Esophagus muscularis mucosa (tissue), 3 donors: ENCODE measurements at regions not wholly inside any gene's neighbourhood (a gene's known extent, or its start where the extent isn't known, plus 50 kb on each side); places are given as distances from the start of the nearest gene placed in this dataset.

Source experiments
- POLR2A ChIP-seq: fragments of 450-650 bp; IDR thresholded peaks from one replicate; pipeline ENCODE4 v1.6.1; 2017; ENCODE audit warnings: antibody characterized with exemption, moderate library complexity, mild to moderate bottlenecking, low read depth
- TF ChIP-seq, protein P1 (sequence below), 3 experiments: fragments of 200-600 bp in 2 of 3; fragments of 450-650 bp in 1 of 3; sonication (generic) in 2 of 3; IDR thresholded peaks; one replicate each; pipeline ENCODE4 v1.5.1; 2017 to 2019; ENCODE audit warnings: antibody characterized with exemption in 3 of 3, mild to moderate bottlenecking in 2 of 3, moderate library complexity in 1 of 3

DNA sequence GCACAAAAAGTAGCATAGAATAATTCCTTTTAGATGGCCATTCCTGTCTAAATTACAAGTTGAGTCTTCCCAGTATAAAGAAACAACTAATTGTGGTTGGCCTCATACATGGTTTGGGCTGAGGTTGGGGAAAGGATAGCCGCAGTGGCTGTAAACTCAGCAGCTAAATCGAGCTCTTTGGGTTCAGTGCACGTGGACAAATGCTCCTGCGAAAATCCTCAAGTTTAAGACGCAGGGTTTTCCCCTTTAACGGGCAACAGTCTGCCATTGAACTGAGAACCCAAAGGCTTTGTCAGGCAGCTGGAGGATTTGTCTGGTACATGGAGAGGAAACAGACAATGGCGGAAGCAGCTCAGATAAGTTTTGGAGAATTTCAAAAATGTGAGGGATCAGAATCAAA is 331.9 kb downstream of the TGFB2 start:
- TF ChIP-seq, protein P1, sequence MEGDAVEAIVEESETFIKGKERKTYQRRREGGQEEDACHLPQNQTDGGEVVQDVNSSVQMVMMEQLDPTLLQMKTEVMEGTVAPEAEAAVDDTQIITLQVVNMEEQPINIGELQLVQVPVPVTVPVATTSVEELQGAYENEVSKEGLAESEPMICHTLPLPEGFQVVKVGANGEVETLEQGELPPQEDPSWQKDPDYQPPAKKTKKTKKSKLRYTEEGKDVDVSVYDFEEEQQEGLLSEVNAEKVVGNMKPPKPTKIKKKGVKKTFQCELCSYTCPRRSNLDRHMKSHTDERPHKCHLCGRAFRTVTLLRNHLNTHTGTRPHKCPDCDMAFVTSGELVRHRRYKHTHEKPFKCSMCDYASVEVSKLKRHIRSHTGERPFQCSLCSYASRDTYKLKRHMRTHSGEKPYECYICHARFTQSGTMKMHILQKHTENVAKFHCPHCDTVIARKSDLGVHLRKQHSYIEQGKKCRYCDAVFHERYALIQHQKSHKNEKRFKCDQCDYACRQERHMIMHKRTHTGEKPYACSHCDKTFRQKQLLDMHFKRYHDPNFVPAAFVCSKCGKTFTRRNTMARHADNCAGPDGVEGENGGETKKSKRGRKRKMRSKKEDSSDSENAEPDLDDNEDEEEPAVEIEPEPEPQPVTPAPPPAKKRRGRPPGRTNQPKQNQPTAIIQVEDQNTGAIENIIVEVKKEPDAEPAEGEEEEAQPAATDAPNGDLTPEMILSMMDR (IDR thresholded peaks at IDR 0.05), result no peak
- no peak for TF ChIP-seq POLR2A
